GM18867 (cell line): ENCODE measurements at regions not wholly inside any gene's neighbourhood (a gene's known extent, or its start where the extent isn't known, plus 50 kb on each side); places are given as distances from the start of the nearest gene placed in this dataset.
A peak's percentile ranks its signal among the peaks of the same experiment; 100 is the strongest.
"Not testable (repeated sequence)": the region's sequence is repeated elsewhere in the genome, so short reads cannot be mapped to it uniquely, and the experiment has no call there.

Experiments used
- ATAC-seq: cut with Tn5 transposase; IDR thresholded peaks from one replicate; pipeline ENCODE4 v1.9.1; 2021; ENCODE audit warnings: mild to moderate bottlenecking, moderate library complexity; ENCODE audit not compliant: unreplicated experiment

DNA sequence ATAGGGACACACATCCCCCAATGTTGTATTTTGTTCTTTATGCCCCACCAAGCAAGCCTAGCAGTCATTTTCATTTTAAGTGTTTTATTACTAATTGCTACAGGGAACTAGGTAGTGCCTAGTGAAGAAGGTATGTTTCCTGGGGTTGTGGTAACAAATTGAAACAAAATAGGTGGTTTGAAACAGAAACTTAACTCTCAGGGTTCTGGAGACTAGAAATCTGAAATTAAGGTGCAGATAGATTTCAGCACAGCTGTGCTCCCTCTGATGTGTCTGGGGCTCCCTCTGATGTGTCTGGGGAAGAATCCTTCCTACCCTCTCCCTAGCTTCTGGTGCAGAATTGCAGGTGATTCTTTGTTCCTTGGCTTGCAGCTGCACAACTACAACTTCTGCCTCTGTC lies 390.1 kb downstream of the ZFHX3 start:
- ATAC-seq = peak; percentile 93

GRCh38 chr16:72657164-72657563 lies 390.8 kb downstream of the ZFHX3 start:
- no peak for ATAC-seq

DNA sequence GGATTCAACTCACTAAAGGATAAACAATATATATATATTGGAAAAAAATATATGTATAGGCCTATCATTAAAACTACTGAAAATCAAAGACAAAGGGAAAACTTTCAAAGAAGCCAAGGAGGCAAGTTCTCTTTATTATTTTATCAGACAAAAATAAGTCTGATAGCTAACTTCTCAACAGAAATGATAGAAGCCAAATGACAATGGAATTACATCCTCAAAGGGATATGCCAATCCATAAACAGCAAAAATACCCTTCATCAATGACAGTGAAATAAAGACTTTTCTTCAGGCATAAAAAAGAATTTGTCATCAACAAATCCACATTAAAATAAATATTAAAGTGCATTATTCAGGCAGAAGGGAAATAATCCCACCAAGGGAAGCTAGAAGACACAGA lies 393.4 kb downstream of the ZFHX3 start:
- no peak for ATAC-seq

GRCh38 chr16:72649254-72649944 lies 398.5 kb downstream of the ZFHX3 start:
- peak; percentile 92 for ATAC-seq

- no peak for ATAC-seq
Observed at GRCh38 chr16:72646615-72647014, 401.3 kb downstream of the ZFHX3 start.

GRCh38 chr16:72645538-72645937 lies 402.4 kb downstream of the ZFHX3 start:
- ATAC-seq = no peak

- ATAC-seq = no peak
Observed at GRCh38 chr16:72644911-72645310, 403.0 kb downstream of the ZFHX3 start.

- no peak for ATAC-seq
Observed at GRCh38 chr16:72639494-72639893, 408.4 kb downstream of the ZFHX3 start.

DNA sequence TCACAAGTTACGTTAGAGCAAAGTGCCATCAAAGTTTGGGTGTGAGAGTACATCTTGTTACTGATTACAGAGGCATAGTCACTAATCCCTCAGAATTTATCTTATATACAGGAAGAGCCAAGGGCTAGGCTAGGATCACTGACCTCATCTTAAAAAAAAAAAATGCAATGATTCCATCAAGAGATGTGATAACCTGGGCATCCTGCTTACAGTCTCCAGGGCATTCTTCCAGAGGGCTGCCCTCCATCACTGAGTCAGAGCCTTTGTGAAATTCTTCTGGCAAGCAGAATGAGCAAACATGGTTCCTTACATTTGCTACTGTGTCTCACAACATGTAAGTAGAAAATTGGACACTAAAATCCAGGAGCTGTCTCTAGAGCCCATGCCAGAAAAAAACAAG lies 410.6 kb downstream of the ZFHX3 start:
- no peak for ATAC-seq

DNA sequence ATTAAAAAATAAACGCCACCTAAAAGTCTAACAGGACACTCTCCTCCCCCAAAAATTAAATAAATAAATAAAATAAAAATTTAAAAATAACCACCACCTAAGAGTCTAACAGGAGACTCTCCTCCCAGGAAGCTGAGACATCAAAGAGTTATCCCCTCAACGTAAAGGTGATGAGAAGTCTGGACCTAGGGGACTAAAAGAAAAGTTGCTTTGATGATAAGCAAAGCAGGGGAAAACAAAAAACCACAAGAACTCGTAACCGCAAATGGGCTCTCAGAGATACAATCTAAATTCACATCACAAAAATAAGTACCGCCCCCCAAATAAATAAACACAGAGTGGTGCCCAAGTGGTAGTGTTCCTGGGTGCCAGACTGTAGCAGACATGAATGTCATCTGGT lies 412.2 kb downstream of the ZFHX3 start:
- no peak for ATAC-seq

DNA sequence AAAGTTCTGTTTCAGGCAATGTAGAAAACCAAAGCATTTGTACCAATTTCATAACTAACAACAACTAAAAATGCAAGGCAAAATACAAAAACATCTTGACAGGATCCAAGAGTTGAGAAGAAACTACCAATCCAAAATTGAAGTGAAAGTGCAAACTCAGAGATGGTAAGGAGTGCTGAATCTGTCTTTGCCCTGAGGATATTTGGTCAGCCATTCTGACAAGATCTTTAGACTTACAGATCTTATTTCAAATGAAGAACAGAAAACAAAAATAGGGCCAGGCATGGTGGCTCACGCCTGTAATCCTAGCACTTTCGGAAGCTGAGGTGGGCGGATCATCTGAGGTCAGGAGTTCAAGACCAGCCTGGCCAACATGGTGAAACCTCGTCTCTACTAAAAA lies 412.8 kb downstream of the ZFHX3 start:
- ATAC-seq = no peak

DNA sequence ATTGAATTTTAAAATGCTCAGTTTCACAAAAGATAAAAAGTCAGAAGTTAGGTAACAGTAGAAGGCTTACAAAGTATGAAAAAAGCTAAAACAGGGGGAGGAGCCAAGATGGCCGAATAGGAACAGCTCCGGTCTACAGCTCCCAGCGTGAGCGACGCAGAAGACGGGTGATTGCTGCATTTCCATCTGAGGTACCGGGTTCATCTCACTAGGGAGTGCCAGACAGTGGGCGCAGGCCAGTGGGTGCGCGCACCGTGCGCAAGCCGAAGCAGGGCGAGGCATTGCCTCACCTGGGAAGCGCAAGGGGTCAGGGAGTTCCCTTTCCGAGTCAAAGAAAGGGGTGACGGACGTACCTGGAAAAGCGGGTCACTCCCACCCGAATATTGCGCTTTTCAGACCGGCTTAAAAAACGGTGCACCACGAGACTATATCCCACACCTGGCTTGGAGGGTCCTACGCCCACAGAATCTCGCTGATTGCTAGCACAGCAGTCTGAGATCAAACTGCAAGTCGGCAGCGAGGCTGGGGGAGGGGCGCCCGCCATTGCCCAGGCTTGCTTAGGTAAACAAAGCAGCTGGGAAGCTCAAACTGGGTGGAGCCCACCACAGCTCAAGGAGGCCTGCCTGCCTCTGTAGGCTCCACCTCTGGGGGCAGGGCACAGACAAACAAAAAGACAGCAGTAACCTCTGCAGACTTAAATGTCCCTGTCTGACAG lies 420.6 kb downstream of the ZFHX3 start:
- not testable (repeated sequence) for ATAC-seq

DNA sequence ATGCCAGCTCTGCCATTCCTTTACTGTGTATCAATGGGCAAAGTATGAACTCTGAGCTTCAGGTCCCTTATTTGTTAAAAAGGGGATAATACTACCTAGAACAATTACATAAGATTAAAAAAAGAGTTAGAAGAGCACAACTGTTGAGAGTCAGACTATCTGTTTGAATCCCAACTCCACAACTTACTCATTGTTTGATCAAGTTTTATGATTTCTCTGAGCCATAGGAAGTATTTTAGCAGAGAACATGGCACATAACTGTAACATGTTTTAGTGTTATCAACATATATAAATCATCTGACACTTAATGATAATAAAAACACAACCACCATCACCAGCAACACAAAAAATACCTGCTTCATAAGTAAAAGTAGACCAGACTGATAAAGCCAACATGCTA lies 421.3 kb downstream of the ZFHX3 start:
- ATAC-seq = no peak

DNA sequence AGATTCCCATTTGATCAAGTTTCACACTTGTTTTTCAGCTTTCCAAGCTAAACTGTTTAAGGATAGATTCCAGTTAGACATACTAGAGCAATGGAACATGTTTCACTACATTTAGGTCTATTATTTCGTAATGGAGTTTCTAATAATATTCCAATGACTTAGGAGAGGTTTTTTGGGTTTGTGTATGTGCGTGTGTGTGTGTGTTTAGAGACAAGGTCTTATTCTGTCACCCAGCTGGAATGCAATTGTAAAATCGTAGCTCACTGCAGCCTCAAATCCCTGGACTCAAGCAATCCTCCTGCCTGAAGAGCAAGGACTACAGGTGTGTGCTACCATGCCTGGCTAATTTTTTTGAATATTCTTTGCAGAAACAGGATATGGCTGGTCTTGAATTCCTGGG lies 426.3 kb downstream of the ZFHX3 start:
- ATAC-seq = no peak

DNA sequence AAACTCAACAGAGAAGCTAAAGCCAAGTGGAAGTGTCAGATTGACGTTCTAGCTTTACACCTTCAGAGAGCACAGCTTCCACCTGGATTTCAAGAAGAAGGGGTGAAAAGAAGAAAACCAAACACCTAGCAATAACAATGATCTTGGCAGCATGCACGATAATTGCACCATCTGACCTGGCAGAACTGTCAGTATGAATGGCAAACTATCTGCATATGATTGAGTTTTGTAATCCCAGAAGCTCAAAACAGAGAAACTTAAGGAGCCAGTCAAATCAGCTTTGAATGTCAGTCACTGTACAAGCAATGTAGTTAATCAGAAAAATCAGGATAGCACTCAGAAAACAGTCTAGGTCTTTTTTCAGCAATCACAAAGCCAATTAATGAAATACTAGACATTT lies 427.1 kb downstream of the ZFHX3 start:
- no peak for ATAC-seq

DNA sequence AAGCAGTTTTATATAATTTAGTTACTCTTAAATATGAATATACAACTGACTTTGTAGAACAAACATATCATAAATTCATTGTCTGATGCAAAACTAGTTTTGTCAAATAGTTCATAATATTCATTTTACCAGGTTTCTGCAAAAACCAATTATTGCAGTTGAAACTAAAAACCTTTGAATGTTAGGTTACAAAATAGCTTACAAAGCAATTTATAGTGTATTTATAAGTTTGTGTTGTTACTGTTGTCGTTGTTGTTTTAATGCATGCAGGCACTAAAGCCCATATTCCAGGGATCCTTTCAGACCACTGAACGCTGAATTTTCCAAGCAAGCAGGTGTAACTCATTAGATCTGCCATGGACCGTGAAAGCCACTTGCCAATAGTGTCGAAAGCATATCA lies 427.6 kb downstream of the ZFHX3 start:
- ATAC-seq = no peak

GRCh38 chr16:72615856-72616255 lies 432.1 kb downstream of the ZFHX3 start:
- no peak for ATAC-seq

GRCh38 chr16:72612718-72613117 lies 435.2 kb downstream of the ZFHX3 start:
- no peak for ATAC-seq

DNA sequence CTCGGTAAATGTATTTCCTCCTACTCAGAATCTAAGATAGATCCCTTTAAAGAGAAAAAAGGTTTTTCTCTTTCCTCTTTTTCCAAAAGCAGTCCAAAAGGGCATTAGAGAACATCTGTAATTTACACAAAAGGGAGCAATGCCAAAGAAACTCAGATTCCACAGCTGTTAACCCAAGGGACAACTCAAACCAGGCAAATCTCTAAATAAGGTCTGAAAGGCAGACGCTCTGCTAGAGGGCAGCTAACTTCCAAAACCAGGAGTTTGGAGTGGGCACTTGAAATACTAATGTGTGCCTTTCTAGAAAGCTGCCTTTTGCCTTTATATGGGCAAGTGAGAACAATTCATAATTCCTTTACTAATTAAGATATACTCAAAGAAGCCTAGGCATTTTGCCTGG lies 435.7 kb downstream of the ZFHX3 start:
- no peak for ATAC-seq

- ATAC-seq = no peak
Observed at GRCh38 chr16:72609933-72610332, 438.0 kb upstream of the PMFBP1 start.

- no peak for ATAC-seq
Observed at GRCh38 chr16:72609066-72609465, 437.1 kb upstream of the PMFBP1 start.

DNA sequence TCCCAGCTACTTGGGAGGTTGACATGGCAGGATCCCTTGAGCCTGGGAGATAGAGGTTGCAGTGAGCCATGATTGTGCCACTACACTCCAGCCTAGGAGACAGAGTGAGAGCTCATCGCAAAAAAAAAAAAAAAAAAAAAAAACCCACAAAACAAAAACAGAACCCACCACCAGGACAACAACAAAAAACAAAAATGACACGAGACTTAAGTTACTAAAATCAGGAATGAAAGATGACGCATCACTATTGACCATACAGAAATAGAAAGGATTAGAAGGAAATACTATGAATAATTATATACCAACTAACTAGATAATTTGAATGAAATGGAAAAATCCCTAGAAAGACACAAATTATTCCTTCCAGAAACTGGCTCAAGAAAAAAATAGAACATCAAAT lies 432.4 kb upstream of the PMFBP1 start:
- peak; percentile 57 for ATAC-seq

- no peak for ATAC-seq
Observed at GRCh38 chr16:72602499-72602898, 430.5 kb upstream of the PMFBP1 start.
